ENCODE measurements at regions not wholly inside any gene's neighbourhood (a gene's known extent, or its start where the extent isn't known, plus 50 kb on each side); places are given as distances from the start of the nearest gene placed in this dataset.

GRCh38 chr10:94043431-94043990 is 49.8 kb downstream of the PLCE1 start:
- no peak for DNase-seq

DNA sequence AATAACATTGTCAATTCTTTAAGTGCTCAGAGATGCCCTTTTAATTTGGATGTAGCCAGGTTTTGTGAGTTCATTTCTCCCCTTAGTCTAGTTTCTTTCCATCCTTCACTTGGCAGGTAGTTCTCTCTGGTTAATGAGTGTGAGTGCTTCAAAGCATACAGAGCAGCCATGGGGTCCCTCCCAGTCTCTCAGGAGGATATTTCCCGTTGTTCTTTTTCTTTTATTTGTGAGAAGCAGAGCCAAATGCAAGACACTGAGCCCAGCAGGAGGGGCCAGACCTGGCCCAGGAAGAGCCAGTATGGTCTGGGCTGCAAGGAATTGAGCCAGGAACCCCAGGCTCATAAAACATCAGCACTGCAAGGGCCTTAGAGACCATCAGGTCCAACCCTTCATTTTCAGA is 52.4 kb downstream of the PLCE1 start:
- no peak for DNase-seq

DNA sequence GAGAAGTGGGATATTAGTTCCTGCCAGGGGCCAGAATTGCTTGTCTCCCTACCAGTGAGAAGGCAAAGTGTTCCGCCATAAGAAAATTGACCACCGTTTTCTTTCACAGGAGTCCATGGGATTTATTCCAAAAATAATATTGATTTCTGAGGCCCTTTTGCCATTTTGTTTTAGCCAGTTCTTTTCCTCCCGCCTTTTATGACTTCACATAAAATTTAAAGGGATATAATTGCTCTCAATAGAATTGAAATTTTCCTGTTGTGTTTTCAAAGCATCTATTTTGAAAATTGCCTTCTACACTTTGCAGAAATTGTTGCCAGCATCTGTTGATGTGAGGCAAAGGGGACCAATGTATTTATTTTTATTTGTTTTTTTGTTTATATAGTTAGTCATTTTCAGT is 53.6 kb downstream of the PLCE1 start:
- DNase-seq, result no peak

- DNase-seq, result no peak
Observed at GRCh38 chr10:94049911-94050310, 56.2 kb downstream of the PLCE1 start.

DNA sequence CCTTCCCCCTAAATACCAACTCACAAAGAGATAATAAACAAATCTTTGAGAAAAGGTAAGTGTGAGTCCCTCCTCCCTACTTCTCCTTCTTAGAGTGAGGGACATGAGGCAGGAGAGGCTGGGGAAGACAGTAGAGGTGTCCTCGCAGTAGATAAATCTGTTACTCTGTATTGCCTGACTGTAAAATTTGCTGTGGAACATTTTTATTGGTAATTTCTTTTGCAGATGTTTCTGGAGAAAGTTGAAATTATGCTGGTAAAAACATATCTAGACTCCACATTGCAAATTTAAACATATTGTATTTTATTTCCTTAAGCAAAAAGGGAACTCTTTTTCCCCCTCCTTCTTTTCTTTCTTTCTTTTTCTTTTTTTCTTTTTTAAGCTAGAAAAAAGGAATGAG is 58.5 kb downstream of the PLCE1 start:
- no peak for DNase-seq

DNA sequence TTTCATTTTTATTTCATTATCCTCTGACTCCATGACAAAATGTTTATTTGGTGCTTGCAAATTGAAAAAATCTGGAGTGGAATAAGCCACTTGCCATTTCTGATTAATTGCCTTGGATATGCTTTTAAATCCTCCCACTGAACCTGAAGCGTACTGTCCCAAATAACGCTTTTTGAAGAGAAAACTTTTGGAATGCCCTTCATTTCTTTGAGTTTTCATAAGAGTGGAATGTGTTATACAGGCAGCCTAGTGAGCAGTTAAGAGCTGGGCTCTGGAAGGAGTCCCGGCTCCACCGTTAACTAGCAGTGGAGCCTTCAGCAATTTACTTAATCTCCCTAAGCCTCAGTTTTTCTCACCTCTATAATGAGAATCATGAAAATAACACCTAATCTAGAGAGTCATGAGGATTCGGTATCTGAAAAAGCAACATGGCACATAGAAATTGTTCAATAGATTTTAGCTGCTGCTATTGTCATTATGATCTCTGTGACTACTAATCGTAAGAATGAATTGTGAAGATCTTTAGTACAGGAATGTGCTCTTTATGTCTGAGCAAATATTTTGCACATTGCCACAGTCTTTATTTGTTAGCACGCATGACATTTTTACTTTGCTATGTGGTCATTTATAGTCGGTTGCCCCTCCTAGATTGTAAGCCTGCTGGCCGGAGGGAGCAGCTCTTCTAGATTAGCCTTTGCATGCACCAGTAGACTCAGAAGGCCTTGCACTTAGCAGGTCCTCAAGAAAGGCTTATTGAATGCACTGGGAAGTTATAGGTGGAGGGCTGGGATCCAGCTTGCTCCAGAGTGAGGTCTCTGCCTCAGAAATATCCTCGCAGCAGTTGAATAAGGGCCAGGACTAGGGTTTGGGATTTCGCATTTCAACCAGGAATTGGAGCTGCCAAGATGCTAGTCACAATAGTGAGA is 59.4 kb downstream of the PLCE1 start:
- DNase-seq, result no peak

- DNase-seq, result no peak
Observed at GRCh38 chr10:94059178-94059883, 65.6 kb downstream of the PLCE1 start.

- no peak for DNase-seq
Observed at GRCh38 chr10:94061026-94061425, 67.3 kb downstream of the PLCE1 start.

- no peak for DNase-seq
Observed at GRCh38 chr10:94062611-94063010, 68.9 kb downstream of the PLCE1 start.

DNA sequence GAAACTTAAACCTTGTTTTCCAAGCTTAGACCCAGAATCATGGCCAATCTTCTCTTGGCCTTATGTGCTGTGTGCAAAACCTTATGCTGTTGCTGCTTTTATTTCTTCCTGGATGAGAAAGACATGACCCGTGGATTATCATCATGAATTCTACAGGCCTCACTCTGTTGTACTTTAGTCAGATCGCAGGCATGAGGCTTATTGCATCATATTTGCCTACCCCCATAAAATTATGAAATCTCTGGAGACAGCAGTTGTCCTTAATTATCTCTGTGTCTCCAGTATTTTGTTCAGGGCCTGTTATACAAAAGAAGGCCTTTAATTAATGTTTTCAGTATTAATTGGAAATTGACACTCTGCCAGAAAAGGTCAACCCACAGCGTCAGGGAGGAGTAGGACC is 71.6 kb downstream of the PLCE1 start:
- no peak for DNase-seq

DNA sequence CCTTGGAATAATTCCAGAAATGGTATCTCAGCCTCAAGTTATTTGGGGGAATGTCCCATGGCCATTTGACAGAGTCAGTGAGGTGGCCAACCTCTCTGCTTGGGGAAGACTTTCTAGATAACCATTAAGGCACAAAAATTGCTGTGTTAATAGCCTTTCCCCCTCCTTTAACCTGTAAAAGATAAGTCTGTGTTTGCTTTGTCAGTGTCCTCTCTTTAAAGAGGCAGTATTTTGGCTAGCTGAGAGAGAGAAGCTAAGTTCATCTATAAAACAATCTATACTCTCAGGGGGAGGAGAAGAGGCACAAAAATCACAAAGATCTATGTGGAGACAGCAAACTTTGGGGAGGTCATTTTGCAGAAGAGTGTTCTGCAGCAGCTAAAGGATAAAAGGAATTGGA is 72.1 kb downstream of the PLCE1 start:
- DNase-seq, result no peak

- DNase-seq, result no peak
Observed at GRCh38 chr10:94066411-94066810, 72.7 kb downstream of the PLCE1 start.

- DNase-seq, result no peak
Observed at GRCh38 chr10:94069884-94070283, 76.2 kb downstream of the PLCE1 start.

DNA sequence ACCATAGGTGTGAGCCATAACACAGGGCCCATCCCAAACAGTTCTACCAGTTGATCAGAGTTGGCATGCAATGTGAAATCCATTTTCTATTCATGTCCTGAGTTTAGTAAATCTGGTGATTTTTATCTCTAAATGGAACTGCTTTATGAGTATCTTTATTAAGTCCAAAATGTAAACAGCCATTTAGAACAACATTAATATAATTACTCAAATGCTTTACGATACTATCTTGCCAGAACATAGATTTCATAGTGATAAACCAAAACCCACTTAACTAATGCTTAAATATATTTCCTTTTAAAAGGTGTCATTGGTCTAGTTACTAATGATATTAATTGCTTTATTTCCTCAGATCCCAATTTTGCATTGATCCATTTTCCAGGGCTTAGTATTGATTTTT is 80.7 kb downstream of the PLCE1 start:
- no peak for DNase-seq

- DNase-seq, result no peak
Observed at GRCh38 chr10:94075506-94075905, 81.8 kb downstream of the PLCE1 start.

GRCh38 chr10:94076325-94076841 is 82.7 kb downstream of the PLCE1 start:
- DNase-seq, result no peak

DNA sequence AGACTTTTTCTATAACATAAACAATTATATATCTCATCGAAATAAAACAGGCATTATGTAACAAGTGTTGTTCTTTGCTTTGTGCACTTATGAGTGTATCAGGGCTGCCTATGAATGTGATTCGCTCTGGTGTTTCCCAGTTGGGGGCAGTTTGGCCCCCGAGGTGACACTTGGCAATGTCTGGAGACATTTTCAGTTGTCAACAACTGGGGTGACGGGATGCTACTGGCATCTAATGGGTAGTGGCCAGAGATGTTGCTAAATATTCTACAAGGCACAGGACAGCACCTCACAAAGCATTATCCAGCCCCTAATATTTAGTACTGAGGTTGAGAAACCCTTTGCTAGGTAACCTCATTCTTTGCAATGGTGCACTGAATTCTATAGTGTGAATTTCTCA is 83.3 kb downstream of the PLCE1 start:
- no peak for DNase-seq

DNA sequence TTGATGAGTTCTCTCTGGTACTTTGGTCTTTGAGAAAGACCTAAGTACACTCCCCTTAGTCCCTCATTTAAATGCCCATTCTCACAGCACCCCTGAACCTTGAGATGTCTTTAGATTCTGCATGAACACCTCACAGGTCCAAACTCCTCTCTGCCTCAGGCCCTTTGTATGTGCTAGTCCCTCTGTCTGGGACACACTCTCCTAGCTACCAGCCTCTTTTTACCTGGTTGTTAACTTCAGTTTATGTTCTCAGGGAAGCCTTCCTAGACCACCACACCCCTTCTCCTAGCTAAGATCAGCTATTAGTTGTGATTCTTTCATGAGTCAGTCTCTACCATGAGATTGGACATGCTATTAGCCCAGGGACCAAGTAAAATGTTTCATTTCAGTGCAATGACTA is 86.4 kb downstream of the PLCE1 start:
- no peak for DNase-seq

GRCh38 chr10:94083662-94084265 is 90.0 kb downstream of the PLCE1 start:
- no peak for DNase-seq

GRCh38 chr10:94084344-94084743 is 90.6 kb downstream of the PLCE1 start:
- no peak for DNase-seq

- DNase-seq, result no peak
Observed at GRCh38 chr10:94085288-94085687, 91.6 kb downstream of the PLCE1 start.

- no peak for DNase-seq
Observed at GRCh38 chr10:94085766-94086437, 92.2 kb downstream of the PLCE1 start.

Measured in inflammatory macrophage (primary cell).